Endodermal cell (in vitro differentiated cells): ENCODE measurements at regions not wholly inside any gene's neighbourhood (a gene's known extent, or its start where the extent isn't known, plus 50 kb on each side); places are given as distances from the start of the nearest gene placed in this dataset.

ENCODE experiments used
- DNase-seq: peaks from one replicate; pipeline ENCODE4 v3.0.0-alpha.2; 2017
- H3K27ac ChIP-seq: 2 replicates; pipeline ENCODE4 v1.5.1; 2013; ENCODE audit warnings: mild to moderate bottlenecking, low read depth, low read length, moderate library complexity
- H3K27me3 ChIP-seq: 2 replicates; pipeline ENCODE4 v1.6.1; 2013; ENCODE audit warnings: mild to moderate bottlenecking, low read length, moderate library complexity; ENCODE audit not compliant: insufficient read depth, control insufficient read depth, poor library complexity, severe bottlenecking
- H3K36me3 ChIP-seq: 2 replicates; pipeline ENCODE4 v1.7.0; 2013; ENCODE audit warnings: mild to moderate bottlenecking, low read length, moderate library complexity; ENCODE audit not compliant: control insufficient read depth, insufficient read depth
- H3K4me1 ChIP-seq: one replicate; pipeline ENCODE4 v1.7.0; 2013; ENCODE audit warnings: low read length; ENCODE audit not compliant: control insufficient read depth, insufficient read depth
- H3K4me3 ChIP-seq: 2 replicates; pipeline ENCODE4 v1.5.1; 2013; ENCODE audit warnings: mild to moderate bottlenecking, low read length, moderate library complexity
- H3K9ac ChIP-seq: 2 replicates; pipeline ENCODE4 v1.6.1; 2013; ENCODE audit warnings: mild to moderate bottlenecking, low read length, moderate library complexity; ENCODE audit not compliant: poor library complexity, severe bottlenecking; ENCODE audit errors: extremely low read depth
- H3K9me3 ChIP-seq: 2 replicates; pipeline ENCODE4 v1.6.1; 2013; ENCODE audit warnings: mild to moderate bottlenecking, low read length, moderate library complexity; ENCODE audit not compliant: control insufficient read depth
- H3K27ac Mint-ChIP-seq: 2 replicates; pipeline ENCODE4 v1.8.0; 2020; ENCODE audit warnings: mixed read lengths
- H3K27me3 Mint-ChIP-seq: 2 replicates; pipeline ENCODE4 v1.8.0; 2021; ENCODE audit warnings: mild to moderate bottlenecking, mixed read lengths; ENCODE audit not compliant: insufficient read depth
- H3K36me3 Mint-ChIP-seq: 2 replicates; pipeline ENCODE4 v1.8.0; 2020; ENCODE audit warnings: low read depth, mixed read lengths
- H3K4me1 Mint-ChIP-seq: 2 replicates; pipeline ENCODE4 v1.8.0; 2020; ENCODE audit warnings: mixed read lengths
- H3K4me3 Mint-ChIP-seq: 2 replicates; pipeline ENCODE4 v1.8.0; 2020; ENCODE audit warnings: mild to moderate bottlenecking, moderate library complexity, mixed read lengths
- H3K9me3 Mint-ChIP-seq: 2 replicates; pipeline ENCODE4 v1.8.0; 2020; ENCODE audit warnings: mild to moderate bottlenecking, mixed read lengths
- CTCF ChIP-seq: fragments of 200-600 bp; sonication (generic); conservative IDR thresholded peaks from 2 replicates; pipeline ENCODE4 v1.5.0; 2021; ENCODE audit warnings: antibody characterized with exemption, mild to moderate bottlenecking
- WGBS, 2 experiments: methylation state at CpG; one replicate each; pipeline versions ENCODE4 v1.1.5 to v1.1.7; 2013; ENCODE audit warnings: missing lambda C conversion rate in 2 of 2, mixed read lengths in 1 of 2; ENCODE audit not compliant: insufficient coverage in 1 of 2, insufficient read length in 1 of 2; 5-methylcytosine and 5-hydroxymethylcytosine counted together

- H3K4me1 ChIP-seq = no peaks in the 10 kb centered on the region
- H3K9me3 ChIP-seq = no peaks in the 10 kb centered on the region
- no peak for DNase-seq
- H3K4me3 ChIP-seq = no peak overlapping the region
- H3K36me3 Mint-ChIP-seq = no peaks in the 10 kb centered on the region
- no peak for TF ChIP-seq CTCF
- WGBS, 2 experiments = 96 to 97% methylated on average over 7 to 9 of the region's 9 CpGs
- peaks cover 2% of the 10 kb centered on the region for H3K27me3 Mint-ChIP-seq
- no peak overlapping the region for H3K4me3 Mint-ChIP-seq
- no peak overlapping the region for H3K27ac Mint-ChIP-seq
- peaks cover 13% of the 10 kb centered on the region for H3K4me1 Mint-ChIP-seq
- no peaks in the 10 kb centered on the region for H3K9me3 Mint-ChIP-seq
- H3K9ac ChIP-seq = no peak overlapping the region
- no peak overlapping the region for H3K27ac ChIP-seq
- H3K27me3 ChIP-seq = no peaks in the 10 kb centered on the region
- no peaks in the 10 kb centered on the region for H3K36me3 ChIP-seq
Observed at GRCh38 chr6:169339025-169339424, 85.4 kb upstream of the THBS2 start.

- Mint-ChIP-seq H3K27me3 (peaks cover 2% of the 10 kb centered on the region), H3K9me3 (no peaks in the 10 kb centered on the region), H3K4me3 (no peak overlapping the region), H3K36me3 (no peaks in the 10 kb centered on the region), H3K27ac (no peak overlapping the region), H3K4me1 (peaks cover 13% of the 10 kb centered on the region)
- Histone ChIP-seq H3K27ac (no peak overlapping the region), H3K9ac (no peak overlapping the region), H3K36me3 (no peaks in the 10 kb centered on the region), H3K27me3 (no peaks in the 10 kb centered on the region), H3K4me1 (no peaks in the 10 kb centered on the region), H3K4me3 (no peak overlapping the region), H3K9me3 (no peaks in the 10 kb centered on the region)
- WGBS, 2 experiments = 91 to 94% methylated on average over 8 to 11 of the region's 11 CpGs
- TF ChIP-seq CTCF = no peak
- DNase-seq = no peak
Observed at GRCh38 chr6:169337886-169338445, 84.3 kb upstream of the THBS2 start.

GRCh38 chr6:169335301-169335700 is 81.7 kb upstream of the THBS2 start:
- no peak overlapping the region for H3K27ac Mint-ChIP-seq
- H3K9me3 Mint-ChIP-seq = no peaks in the 10 kb centered on the region
- no peaks in the 10 kb centered on the region for H3K36me3 Mint-ChIP-seq
- peaks cover 13% of the 10 kb centered on the region for H3K4me1 Mint-ChIP-seq
- Histone ChIP-seq H3K27ac (no peak overlapping the region), H3K4me1 (no peaks in the 10 kb centered on the region), H3K36me3 (no peaks in the 10 kb centered on the region), H3K27me3 (no peaks in the 10 kb centered on the region), H3K4me3 (no peak overlapping the region), H3K9me3 (no peaks in the 10 kb centered on the region), H3K9ac (no peak overlapping the region)
- H3K4me3 Mint-ChIP-seq = no peak overlapping the region
- 90 to 100% methylated on average over 4 of the region's 4 CpGs for WGBS, 2 experiments
- no peaks in the 10 kb centered on the region for H3K27me3 Mint-ChIP-seq
- no peak for DNase-seq
- TF ChIP-seq CTCF = no peak
